Daoy (cell line): ENCODE measurements at regions not wholly inside any gene's neighbourhood (a gene's known extent, or its start where the extent isn't known, plus 50 kb on each side); places are given as distances from the start of the nearest gene placed in this dataset.
"Not testable (repeated sequence)": the region's sequence is repeated elsewhere in the genome, so short reads cannot be mapped to it uniquely, and the experiment has no call there.

Experiments used
- DNase-seq: peaks from one replicate; pipeline ENCODE4 v3.0.0-alpha.2; 2015; ENCODE audit warnings: low read depth

DNA sequence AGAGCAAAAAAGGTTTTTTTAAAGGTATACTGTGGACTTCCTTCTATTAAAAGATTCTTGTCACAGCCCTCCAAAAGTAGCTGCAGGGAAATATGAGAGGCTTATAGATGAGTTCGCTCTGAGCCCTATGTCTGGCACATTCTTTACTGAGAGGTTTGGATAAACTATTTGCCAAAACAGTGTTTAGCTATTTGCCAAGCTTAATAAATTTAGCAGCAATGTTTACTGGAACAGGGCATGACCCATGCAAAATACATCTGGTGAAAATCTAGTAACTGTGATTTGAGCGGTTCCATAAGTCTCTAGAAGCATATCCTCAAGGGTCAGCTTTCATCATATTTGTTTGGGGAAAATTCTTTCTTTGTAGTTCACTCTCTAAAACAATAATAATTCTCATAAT lies 1696.7 kb upstream of the PIK3C3 start:
- DNase-seq, result no peak

DNA sequence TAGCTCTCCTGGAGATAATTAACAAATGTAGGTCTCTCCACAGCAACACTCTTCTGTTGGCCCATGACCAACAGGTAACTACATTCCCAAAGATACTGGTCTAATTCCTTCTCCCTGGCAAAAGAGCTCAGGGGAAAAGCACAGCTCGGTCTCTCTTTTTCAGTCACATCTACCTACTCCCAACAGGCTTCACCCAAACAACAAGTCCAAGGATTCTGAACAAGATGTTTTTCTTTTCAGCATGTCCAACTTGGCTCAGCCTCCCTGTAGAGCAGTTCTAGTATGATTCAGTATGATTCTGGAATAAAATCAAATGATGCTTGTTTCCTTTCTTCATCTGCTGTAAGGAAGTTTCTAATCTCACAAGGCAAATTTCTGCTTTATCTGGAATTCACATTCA lies 1704.8 kb upstream of the PIK3C3 start:
- DNase-seq, result no peak

DNA sequence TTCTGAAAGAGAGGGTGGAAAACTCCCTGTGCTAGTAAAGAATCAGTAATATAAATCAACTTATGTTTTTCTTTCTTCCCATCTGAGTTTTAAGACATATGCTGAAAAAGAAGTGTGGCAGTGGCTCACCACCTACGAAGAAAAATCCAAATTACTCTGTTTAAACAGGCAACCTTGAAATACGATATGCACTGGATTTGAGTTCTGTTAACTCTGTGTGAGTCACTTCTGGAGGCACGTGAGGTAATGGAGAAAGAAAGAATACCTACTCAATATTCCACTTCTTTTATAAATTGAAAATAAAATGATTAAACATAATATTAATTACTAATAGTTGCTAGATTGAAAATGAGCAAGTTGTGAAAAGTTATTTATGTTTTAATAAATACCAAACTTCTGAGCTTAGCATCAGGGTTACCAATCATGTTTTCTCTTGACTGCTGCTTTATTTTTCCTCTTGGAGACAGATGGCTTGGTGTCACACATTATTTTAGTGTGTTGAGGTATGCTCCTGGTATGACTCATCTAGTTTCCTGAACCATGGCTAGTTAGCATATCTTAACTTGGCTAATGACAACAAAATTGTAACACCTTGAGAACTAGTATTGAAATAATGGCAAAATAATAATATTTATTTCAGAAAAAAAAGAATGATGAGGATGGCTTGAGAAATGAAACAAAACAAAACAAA lies 1705.5 kb upstream of the PIK3C3 start:
- no peak for DNase-seq

DNA sequence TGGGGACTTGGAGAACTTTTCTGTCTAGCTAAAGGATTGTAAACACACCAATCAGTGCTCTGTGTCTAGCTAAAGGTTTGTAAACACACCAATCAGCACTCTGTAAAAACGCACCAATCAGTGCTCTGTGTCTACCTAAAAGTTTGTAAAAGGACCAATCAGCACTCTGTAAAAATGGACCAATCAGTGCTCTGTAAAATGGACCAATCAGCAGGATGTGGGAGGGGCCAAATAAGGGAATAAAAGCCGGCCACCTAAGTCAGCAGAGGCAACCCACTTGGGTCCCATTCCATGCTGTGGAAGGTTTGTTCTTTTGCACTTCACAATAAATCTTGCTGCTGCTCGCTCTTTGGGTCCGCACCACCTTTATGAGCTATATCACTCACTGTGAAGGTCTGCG lies 1709.4 kb upstream of the PIK3C3 start:
- not testable (repeated sequence) for DNase-seq

DNA sequence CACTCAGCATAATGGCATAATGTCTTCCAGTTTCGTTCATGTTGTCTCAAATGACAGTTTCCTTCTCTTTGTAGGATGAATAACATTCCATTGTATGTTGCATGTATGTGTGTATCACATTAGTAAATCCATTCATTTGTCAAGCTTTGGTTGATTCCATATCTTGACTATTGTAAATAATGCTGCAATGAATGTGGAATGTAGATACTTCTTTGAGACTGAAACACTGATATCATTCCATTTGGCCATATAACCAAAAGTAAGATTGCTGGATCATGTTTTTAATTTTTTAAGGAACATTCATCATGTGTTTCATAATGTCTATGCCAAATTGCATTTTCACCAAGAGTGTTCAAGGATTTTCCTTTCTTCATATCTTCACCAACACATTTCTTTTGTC lies 1711.4 kb upstream of the PIK3C3 start:
- DNase-seq, result no peak

DNA sequence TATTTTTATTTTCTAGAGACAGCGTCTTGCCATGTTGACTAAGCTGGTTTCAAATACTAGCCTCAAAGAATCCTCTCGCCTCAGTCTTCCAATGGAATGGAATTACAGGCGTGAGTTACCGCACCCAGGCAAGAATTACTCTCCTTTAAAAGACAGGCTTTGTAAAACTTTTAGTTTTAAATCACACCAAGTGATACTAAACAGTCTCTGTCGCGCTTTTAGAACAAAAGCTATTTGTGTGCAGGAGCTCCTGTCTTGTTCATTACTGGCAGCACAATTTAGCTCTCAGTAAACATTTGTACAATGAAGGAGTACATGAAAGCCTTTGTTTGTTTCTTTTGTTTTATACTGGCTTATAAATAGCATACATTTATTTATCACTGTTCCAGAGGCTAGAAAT lies 1719.2 kb upstream of the PIK3C3 start:
- DNase-seq, result no peak

DNA sequence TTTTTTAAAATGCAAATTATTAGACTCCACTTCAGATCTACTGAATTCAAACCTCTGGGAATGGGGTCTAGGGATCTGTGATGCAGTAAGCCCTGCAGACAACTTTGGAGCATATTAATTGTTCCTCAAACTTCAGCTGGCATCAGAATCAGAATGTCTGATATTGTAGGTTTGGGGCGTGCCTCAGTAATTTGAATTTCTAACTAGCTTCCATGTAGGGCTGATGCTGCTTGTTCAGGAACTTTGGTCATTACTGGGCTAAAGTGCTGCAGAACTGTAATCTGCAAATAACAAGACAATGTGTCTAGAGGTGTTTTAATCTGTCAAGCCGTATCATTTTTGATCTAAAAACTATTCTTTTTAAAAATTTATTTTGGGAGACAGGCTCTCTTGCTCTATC lies 1719.7 kb upstream of the PIK3C3 start:
- DNase-seq, result no peak

DNA sequence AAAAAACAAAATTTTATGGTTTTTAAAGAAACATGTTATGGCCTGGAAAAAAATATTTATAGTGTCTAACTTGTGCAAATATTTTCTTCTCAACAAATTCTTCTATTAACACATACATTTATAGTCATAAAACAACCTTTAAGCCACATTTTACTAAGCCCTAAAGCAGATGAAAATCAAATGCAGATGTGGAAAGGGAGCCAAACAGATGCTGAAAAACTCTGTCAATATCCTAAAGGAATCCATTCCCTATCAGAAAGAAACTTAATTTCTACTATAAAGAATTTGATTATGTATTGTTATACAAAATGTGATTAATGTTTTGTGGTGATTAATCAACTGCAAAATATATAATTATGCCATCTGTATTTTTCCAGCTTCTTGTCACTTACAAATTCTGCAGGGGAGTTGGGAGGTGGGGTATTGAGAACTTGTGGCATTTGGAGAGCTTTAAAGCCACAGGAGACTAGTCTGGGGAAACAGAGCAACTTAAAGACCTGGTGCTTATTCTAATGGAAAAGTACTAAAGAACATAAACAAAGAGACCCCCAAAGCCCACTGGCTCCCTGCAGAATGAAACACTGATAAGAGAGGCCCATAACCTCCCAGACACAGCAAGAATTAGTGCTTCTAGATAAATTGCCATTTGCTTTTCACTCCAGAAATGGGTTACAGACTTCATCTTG lies 1721.0 kb upstream of the PIK3C3 start:
- no peak for DNase-seq

DNA sequence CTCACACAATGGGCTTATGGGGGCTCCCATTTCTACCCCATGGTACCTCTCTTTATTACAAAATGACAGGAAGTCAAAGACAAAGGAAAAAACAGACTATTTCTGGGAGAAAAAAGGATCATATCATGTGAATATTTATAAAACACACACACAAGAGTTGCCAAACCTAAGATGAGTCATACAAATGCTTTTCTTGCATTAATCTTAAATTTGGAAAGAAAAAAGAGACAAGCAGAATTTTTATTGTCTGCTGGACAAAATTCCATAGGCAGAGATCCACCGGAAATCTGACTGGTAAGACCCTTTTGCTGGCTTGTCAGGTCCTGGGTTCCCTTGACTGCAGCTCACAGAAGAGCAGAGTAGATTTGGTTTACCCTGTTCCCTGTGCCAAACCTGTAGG lies 1732.3 kb upstream of the PIK3C3 start:
- no peak for DNase-seq

DNA sequence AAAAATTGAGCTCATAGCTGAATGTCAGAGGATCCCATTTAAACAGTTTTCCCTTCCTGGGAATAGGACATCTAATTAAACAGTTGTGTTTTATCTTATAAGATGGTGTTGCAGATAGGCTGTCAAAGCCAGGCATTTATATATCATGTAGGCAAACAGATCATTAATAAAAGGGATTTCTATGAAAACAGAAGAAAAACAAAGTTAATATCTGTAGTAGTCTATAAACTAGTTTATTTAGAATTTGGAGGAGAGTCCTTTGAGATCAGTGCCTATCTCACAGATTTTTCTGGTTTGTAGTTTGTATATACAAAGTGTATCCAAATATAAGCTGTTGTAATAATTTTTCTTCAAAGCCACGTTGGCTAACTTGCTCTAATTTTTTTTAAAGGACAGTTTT lies 1738.2 kb upstream of the PIK3C3 start:
- no peak for DNase-seq

DNA sequence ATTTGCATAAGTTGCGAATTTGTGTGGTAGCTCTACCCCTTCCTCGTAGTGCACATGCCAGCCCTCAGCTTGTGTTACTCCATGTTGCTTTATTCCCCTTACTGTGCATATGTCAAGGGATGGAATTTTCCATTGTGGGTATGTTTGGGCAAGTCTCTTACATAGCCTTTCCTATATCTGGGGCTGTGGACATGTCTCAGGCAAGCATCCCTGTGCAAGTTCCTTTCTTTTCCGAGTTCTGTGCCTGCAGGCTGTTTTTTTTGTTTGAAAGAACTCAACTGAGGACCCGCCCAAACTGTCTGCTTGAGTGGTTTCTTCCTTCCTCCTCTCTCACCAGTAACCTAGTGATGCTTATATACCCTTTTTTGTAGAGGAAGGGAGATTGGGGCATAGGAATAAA lies 1739.1 kb upstream of the PIK3C3 start:
- no peak for DNase-seq

DNA sequence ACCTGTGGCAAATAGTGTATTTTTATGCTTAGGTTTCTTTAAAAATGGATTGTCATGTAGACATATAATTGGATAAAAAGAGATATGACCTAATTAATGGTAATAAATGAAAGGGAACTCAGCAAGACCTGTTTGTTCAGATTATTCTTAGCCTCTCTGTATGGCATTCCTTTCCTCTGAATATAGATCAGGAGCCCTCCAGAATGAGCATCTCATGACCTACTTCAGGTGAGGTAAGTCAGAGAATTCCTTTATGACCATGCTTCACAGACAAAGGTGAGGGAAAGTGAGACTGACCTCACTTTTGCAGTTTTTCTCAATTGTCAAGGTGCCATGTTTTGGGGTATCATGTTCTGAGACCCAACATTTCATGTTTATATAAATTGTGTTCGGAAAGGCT lies 1744.3 kb upstream of the PIK3C3 start:
- no peak for DNase-seq

DNA sequence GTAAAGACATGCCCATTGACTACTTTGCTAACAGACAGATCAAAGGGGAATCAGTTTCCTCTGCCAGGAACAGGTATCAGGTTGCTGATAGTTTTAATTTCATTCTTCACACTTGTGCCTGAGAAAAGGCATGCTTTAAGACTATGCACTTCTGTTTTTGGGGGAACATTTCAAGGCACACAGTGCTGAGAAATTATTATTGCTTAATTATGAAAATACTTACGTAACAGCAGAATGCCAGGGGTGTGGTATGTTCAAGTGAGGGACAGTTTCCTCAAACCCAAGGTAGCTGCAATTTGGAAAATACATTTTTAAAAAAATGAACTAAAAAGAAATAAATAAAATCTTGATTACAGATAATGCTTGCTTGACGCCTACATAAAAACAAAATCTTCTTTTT lies 1746.1 kb upstream of the PIK3C3 start:
- DNase-seq, result no peak

DNA sequence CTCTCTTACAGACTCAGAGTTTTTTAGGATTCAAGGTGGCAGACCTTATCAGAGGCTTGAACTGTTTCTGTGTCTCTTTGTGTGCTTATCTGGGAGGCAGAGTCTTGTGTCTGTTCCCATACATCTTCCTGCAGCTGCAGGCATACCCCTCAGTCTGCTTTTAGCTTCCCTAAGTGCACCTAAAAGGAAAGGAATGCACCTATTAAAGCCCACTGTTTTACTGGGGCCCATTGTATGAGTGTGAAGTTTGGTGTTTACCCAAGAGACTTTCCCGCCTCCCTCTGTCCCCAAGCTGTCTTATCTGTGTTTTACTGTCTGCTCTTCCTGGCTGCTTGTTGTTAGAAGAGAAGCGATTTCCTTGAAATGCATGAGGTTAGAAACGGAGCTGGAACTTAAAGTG lies 1757.3 kb upstream of the PIK3C3 start:
- no peak for DNase-seq

DNA sequence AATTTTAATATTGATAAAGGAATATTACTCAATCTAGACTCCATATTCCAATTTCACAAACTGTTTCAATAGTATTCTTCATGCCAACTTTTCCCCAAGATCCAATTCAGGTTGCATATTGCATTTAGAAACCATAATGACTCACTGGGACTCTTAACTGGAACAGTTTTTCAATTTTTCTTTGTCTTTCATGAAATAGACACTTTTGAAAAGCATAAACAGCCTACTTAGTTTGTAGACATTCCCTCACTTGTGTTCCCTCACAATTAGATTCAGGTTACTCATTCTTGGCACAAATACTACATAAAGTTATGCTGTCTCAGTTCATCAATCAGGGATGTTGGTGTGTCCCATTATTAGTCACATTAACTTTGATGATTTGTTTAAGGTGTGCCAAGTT lies 1768.4 kb upstream of the PIK3C3 start:
- DNase-seq, result no peak

DNA sequence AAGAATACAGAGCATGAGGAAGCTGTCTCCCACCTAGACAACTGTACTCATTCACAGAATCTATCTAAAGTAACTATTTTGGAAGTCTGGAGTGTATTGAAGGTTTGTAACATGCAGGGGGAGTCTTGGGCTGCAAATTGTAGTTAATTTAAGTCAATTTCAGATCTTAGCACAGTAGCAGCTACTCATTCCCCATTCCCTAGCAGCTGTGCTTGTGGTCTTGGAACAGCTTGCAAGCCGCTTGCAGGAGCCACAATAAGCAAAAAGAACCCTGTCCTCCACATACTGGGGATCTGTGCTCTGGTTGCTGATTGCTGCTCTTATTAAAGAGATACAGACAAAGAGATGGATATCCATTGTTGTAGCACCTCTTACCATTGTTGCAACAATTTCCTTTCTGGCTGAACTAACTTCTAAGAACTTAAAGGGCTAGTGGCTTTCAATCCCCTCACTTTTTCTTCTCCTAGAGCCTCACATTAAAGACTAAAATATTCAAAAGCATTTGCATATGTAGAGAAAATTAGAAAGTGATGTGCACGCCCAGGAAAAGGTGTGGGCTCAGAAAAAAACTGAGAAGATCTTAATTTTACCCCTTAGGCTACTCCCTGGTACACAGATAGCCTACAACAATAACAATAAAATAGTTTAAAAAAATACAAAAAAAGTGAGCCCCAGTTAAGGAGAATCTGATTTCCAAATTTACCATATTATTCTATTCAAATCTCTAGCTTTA lies 1775.1 kb upstream of the PIK3C3 start:
- no peak for DNase-seq

DNA sequence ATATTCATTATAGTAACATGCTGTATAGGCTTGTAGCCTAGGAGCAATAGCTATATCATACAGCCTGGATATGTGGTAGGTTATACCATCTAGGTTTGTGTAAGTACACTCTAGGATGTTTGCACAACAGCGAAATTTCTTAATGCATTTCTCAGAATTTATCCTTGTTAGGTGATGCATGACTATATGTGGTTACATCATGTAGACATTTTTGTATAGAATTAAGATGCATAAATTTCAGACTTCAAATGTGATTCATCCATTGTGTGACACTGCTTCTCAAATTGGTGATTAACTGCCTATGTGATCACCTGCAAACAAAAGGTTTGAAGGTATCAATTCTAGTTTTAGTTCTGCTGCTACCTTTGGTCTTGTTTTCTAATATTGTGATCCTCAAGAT lies 1787.0 kb upstream of the PIK3C3 start:
- no peak for DNase-seq

DNA sequence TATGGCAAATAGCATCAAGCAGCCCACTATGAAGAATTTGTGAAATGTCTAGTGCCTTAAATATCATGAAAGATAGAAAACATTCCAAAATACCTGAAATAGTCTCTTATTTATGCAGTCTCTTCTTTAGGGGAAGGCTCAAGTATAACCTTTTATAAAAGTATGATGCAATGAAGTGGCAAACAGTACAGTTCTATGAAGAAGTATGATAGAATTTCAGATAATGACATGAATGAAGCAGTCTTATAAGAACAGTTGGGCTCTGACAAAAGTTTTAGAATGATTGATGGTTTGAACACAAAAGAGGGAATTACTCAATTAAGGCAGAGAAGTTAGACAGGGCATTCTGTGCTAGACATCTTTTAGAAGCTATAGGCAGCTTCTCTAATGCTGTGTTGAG lies 1791.8 kb upstream of the PIK3C3 start:
- no peak for DNase-seq

DNA sequence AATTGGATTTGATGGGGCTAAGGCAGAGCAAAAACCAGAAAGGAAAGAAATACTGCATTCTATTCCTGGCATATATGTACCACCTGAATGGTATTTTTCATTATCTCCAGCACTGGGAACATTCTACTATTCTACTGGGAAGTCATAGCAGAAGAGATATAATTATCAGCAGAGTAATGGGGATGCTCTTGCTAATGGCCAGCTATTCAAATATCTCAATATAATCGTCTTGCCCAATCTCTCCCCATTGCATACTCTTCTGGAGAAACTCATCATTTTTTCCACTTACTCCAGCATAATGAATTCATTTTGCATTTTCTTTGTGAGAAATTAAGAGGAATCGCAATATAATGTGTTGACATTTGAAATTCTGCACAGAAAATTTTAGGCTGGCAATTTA lies 1794.7 kb upstream of the PIK3C3 start:
- DNase-seq, result no peak

DNA sequence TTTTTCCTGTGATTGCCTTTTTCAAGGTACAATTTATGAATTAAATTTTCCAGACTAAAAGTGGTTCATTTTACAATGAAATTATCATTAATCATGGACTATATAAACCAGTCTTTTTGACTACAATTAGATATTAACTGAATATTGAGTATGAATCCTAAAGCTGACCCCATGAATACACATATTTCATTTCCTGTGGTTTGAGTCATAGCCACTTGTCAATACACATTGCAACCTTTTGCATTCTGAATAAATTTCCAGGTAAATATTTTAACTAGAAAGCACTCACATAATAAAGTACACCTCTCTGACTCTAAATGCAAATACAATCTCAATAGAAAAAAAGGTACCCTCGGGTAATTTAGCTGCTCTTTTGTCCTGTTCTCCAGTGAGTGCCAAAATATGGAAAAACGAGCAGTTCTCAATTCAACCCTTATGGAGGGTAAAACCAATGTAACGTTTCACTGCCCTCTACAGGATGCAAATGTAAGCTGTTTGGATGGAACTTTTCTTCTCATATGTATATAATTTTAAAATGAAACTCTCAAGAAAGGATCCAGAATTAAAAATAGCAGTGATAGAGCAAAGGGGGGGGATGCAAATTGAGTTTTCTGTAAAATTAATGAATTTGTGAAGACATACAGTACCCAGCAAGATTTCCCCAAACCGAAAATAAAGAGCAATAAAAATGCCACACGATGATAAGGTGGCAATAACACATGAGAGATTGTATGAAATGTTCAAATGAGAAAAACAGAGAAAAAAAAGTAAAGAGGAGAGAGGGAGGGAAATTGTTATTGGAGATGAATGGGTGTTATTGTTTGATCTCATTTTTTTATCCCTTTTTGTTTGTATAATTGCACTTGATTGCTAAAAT lies 1795.7 kb upstream of the PIK3C3 start:
- no peak for DNase-seq

DNA sequence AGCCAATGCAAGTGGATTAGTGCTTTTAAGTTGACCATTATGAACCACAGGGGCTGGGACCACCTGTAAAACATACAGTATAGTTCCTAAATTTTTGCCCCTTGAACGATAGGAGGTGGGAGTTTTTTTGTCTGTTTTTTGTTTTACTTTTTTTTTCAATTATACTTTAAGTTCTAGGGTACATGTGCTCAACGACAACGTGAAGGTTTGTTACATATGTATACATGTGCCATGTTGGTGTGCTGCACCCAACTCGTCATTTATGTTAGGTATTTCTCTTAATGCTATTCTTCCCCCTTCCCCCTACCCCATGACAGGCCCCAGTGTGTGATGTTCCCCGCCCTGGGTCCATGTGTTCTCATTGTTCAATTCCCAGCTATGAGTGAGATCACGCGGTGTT lies 1797.9 kb upstream of the PIK3C3 start:
- DNase-seq, result no peak

DNA sequence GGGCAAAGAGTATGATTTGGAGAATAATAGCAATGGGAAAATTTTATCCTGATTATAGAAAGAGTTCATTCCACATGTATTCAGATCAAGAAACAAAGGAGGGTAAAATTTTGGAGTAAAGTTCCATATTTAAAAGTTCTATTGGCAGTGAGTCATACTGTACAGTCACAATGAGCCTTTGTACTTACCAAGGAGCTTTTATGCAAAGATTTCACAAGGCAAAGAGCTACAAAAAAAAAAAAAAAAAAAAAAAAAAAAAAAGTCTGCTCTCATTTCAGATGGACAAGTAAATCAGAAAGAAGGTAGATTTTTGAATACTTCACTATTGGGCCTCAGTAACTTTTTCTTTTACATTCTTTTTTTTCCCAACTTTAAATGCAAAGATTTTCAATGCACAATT lies 1802.2 kb upstream of the PIK3C3 start:
- no peak for DNase-seq
